GM18517 (cell line): ENCODE measurements at regions not wholly inside any gene's neighbourhood (a gene's known extent, or its start where the extent isn't known, plus 50 kb on each side); places are given as distances from the start of the nearest gene placed in this dataset.

Source experiments
- ATAC-seq: cut with Tn5 transposase; IDR thresholded peaks from one replicate; pipeline ENCODE4 v1.9.1; 2021; ENCODE audit warnings: mild to moderate bottlenecking, moderate library complexity; ENCODE audit not compliant: unreplicated experiment

GRCh38 chr2:129896226-129897100 lies 83.0 kb upstream of the RAB6C start:
- no peak for ATAC-seq

GRCh38 chr2:129901754-129902415 lies 77.6 kb upstream of the RAB6C start:
- ATAC-seq, result no peak

GRCh38 chr2:129902731-129903585 lies 76.5 kb upstream of the RAB6C start:
- ATAC-seq, result no peak

GRCh38 chr2:129903586-129904425 lies 75.7 kb upstream of the RAB6C start:
- no peak for ATAC-seq

- ATAC-seq, result no peak
Observed at GRCh38 chr2:129904532-129905446, 74.7 kb upstream of the RAB6C start.

GRCh38 chr2:129905664-129906081 lies 73.8 kb upstream of the RAB6C start:
- no peak for ATAC-seq

- no peak for ATAC-seq
Observed at GRCh38 chr2:129906139-129906860, 73.2 kb upstream of the RAB6C start.

- ATAC-seq, result no peak
Observed at GRCh38 chr2:129906861-129907235, 72.6 kb upstream of the RAB6C start.

GRCh38 chr2:129907256-129907998 lies 72.0 kb upstream of the RAB6C start:
- ATAC-seq, result no peak

GRCh38 chr2:129908721-129909373 lies 70.6 kb upstream of the RAB6C start:
- ATAC-seq, result no peak

GRCh38 chr2:129909651-129910418 lies 69.6 kb upstream of the RAB6C start:
- no peak for ATAC-seq

- ATAC-seq, result no peak
Observed at GRCh38 chr2:129910446-129911362, 68.8 kb upstream of the RAB6C start.

- no peak for ATAC-seq
Observed at GRCh38 chr2:129911363-129912065, 68.0 kb upstream of the RAB6C start.

- ATAC-seq, result no peak
Observed at GRCh38 chr2:129912066-129912820, 67.2 kb upstream of the RAB6C start.
